DMS153 treated with DMSO at 0.1 percent for 48 hours (cell line): ENCODE measurements at regions not wholly inside any gene's neighbourhood (a gene's known extent, or its start where the extent isn't known, plus 50 kb on each side); places are given as distances from the start of the nearest gene placed in this dataset.
"Not testable (repeated sequence)": the region's sequence is repeated elsewhere in the genome, so short reads cannot be mapped to it uniquely, and the experiment has no call there.

Source experiments
- DNase-seq: peaks from one replicate; lab custom pipeline; 2025; ENCODE audit not compliant: unreplicated experiment; lab: John Stamatoyannopoulos, UW

- no peak for DNase-seq
These were observed 52.3 kb downstream of the MRPL57 start for GRCh38 chr13:21228738-21229137.

DNA sequence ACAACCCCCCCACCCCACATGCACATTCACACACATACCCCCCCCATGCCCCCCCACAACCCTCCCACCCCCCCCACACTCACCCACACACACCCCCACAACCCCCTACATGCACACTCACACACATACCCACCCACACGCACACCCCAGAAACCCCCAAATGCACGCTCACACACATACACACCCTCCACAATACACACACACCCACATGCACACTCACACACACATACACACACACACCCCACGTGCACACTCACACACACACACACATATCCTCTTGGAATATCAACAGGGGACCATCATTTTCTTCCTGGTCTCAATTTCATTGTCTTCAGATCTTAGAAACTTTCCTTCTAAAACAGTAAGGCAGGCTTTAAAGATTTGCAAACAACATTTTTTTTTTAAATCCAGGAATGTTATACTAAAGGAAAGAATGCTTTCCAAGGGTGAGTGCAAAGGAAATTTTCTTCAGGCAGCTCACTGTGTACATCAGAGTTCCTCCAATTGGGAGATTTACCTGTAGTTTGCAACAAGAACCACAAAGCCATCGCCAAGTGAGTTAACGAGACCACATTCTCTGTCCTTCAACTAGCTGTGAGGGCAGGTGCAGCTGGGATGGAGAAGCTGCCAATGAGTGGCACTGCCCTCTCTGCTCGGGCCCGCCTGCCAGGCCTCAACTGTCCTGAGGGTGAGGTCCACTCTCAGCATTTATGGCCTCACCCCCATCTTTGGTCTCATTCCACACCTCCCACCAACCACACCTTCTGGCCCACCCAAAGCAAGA, 53.0 kb downstream of the MRPL57 start:
- DNase-seq = no peak

- no peak for DNase-seq
These were observed 54.1 kb downstream of the MRPL57 start for GRCh38 chr13:21230516-21230915.

GRCh38 chr13:21231426-21231940, 55.0 kb downstream of the MRPL57 start:
- DNase-seq = no peak

DNA sequence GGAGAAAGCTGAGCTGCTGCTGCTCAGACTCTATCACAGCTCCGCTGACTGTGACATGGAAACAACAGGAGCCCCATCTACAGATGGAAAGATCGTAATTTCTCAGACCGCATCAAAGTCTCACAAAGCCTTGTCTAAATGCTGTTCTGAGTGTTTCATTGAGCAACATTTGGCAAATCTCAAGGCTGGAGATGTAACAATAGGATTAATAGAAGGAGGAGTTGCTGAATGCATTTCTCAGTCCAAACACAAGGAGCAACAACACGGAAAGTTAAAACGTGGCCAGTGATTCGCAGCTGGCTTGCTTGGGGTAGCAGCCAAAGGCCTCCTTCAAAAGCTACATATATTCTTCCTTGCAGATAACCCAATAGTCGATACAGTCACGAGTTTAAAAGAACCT, 55.7 kb downstream of the MRPL57 start:
- no peak for DNase-seq

DNA sequence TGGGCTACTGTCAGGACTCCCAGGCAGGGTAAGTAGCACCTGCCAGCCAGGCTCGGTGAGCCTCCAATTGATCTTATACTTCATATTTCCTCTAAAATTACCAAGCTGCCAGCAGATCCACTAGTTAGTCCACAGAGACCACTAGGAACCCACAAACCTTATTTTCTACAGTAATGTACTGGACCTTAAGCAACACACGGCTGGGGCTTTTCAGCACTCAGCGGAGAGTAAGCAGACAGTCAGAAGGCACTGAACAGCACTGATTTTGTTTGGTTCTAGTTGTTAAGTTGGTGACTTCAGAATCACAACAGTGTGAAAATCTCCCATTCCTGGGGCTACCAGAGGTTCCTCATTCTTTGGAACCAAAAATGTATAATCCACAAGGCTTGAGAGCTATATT, 56.1 kb downstream of the MRPL57 start:
- DNase-seq = no peak

GRCh38 chr13:21233086-21233485, 56.6 kb downstream of the MRPL57 start:
- DNase-seq = no peak

DNA sequence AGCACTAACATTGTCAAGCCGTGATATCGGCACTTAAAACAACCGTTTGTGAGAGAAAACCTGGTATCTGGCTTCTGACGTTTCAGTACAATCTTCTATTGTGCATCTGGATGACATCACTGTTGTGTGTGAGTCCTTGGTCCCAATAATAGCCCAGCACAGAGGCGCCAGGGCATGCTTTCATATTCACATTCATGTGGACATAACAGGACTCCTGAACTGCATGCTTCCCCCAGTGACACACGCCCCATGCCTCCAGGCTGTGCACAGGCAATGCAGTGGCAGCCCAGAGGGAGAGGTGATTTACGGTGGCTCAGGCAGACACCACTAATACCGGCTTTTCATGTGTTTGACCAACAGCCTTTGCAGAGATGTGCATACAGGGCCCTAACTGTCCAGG, 58.1 kb downstream of the MRPL57 start:
- no peak for DNase-seq

DNA sequence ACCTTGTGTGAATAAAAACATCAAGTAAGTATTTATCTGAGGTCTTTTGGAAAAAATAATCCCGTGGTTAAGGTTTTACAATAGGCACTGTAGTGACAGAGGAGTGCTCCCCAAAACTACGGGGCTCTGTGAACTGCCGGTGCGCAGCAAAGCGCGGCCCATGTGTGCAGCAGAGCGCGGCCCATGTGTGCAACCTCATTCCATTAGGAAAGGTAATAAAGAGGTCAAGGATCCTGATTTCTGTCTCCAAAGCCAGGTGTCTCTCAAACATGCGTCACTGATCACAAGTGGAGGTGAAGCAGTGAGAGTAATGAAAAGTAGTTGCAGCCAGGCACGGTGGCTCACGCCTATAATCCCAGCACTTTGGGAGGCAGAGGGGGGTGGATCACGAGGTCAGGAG, 58.7 kb downstream of the MRPL57 start:
- no peak for DNase-seq

GRCh38 chr13:21237081-21237480, 60.6 kb downstream of the MRPL57 start:
- no peak for DNase-seq

GRCh38 chr13:21238267-21238666, 61.8 kb downstream of the MRPL57 start:
- DNase-seq = no peak

DNA sequence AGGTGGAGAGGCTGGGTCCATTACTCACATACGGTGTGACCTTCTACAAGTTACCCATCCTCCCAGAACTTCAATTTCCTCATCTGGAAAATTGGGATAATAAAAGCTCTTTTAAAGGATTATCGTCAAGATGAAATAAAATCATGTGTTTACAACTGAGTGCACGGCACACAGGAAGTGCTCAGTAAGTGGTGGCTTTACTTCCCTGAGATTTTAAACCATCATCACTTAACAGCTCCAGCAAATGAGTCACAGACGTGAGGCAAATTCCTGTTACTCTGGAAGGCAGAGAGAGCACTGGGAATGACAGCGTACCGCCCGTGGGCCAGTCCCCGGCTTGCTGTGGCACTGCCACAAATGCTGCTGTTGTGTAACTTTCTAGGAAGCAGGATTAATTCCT, 64.1 kb downstream of the MRPL57 start:
- no peak for DNase-seq

DNA sequence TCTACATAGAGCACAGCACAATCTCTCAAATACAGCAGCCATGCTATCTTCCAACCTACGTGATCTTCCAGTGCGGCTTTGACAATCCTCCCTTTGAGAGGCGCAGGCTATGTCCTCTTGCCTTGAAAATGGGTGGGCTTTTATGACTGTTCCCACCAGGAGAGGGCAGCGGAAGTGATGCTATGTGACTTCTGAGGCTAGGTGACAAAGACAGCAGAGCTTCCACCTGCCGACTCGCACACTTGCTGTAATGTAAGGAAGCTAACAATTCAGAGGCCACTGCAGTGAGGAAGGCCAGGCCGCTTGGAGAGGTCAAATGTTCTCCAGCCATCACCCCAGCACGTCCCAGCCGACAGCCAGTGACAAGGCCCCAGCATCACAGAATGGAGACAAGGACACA, 65.8 kb downstream of the MRPL57 start:
- no peak for DNase-seq

- peak; percentile 30 for DNase-seq
These were observed 66.8 kb downstream of the MRPL57 start for GRCh38 chr13:21243045-21243897.

- DNase-seq = not testable (repeated sequence)
These were observed 67.4 kb downstream of the MRPL57 start for GRCh38 chr13:21243898-21244184.

DNA sequence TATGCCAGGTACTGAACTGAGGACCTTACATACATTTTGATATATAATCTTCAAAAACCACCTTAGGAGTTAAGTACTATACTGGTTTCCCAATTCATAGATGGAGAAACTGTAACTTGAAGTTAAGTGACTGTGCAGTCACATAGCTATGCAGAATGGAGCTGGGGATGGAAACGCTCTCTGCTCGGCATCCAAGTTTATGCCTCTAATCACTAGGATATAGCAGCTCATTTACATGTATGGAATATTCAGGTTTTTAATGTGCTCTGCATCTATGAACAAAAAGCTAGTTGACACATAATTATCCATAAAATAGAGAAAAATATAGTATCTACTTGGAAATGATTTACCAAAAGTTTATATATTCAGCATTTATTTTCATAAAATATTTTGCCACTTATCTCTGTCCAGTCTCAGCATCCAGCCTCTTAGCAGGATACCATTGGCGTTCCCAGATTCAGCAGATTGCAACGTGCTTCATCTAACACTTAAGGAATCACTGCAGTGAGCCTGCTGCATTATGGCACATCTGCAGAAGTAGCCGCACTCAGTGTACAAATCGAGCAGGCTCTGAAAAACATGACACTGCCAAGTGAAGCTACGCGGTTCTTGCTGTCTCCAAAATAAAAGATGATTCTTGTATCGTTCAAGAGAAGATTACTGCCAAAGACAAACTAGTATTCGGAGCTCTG, 70.4 kb downstream of the MRPL57 start:
- DNase-seq = no peak

GRCh38 chr13:21256351-21256761, 79.9 kb downstream of the MRPL57 start:
- DNase-seq = no peak

DNA sequence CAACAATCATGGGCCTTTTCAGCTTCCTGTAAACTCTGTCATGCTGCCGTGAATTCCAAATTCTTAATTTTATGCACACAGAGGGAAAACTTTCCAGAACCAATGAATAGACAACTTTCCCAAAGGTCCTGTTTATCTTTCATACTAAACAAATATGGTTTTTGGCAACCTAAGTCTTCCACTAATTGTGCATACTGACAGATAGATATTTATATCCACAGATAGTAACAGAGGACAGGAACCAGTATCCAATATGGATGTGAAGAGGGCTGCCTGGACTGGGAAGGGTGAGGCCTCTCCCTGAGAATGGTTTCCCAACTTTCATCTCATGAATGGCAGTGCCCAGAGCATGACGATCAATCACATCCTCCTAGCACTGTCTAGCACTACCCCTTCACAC, 80.4 kb downstream of the MRPL57 start:
- no peak for DNase-seq

DNA sequence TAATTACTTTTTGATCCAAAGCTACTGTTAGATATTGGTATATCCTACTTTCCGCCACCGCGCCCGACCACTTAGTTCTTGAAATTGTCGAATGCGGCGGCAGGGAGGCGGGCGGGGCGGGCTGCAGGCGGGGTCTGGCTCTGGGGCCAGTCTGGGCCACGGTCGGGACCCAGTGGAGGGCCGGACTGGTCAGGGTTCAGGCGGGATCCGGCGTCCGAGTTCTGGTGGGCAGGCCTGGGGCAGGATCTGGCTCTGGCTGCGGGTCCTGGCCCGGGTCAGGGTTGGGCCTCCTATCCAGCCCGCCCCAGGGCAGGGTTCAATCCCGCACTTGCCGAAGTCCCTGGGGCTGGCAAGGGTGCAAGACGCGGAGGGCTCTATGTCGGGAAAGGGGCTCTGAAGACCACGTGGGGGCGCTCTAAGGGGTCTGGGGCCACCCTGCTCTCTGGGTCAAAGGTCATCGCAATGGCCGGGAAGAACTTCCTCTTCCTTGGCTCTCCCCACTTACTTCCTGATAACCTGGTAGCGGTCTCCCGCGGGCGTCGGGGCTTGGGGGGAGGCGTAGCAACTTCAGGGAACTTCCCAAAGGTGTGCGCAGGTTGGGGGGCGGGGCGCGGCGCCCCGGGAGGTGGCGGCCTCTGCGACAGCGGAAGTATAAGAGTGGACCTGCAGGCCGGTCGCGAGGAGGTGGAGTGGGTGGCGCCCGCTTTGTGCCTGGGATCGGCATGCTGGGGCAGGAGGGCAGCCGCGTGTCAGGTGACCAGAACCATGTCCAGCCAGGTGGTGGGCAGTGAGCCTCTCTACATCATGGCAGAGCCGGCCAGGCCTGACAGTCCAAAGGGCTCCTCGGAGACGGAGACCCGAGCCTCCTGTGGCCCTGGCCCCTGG, 83.4 kb downstream of the MRPL57 start:
- no peak for DNase-seq

- not testable (repeated sequence) for DNase-seq
These were observed 84.3 kb downstream of the MRPL57 start for GRCh38 chr13:21260561-21261290.
